ENCODE measurements at regions not wholly inside any gene's neighbourhood (a gene's known extent, or its start where the extent isn't known, plus 50 kb on each side); places are given as distances from the start of the nearest gene placed in this dataset.

DNA sequence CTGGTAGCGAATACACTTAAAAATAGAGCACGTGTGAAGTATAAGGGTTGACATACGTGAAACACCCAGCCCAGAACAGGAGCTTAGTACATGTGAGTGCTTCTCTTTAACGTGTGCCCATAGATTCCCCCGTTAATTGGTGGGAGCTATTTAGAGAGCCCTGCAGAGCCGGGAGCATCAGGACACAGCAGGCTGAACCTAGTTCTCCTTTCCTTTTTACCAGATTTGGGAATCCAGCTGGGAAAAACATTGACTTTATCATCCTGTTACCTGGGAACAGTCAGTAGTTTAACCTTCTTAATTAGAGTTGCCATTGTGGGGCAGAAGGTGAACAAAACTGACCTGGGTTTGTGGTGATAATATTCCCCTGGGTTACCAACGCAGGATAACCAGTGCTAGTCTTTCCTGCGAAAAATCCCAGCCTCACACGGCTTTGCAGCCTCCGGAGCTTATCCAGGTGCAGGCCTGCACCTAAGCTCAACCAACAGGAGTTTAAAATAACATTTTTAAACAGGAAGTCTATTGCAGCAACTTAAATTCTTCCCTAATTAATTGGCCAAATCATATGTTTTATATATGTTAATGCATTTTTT is 78.1 kb upstream of the SPTBN1 start:
- peaks cover 43% of the 10 kb centered on the region for H3K4me1 ChIP-seq
- H3K36me3 ChIP-seq: no peaks in the 10 kb centered on the region
- no peaks in the 10 kb centered on the region for H3K9me3 ChIP-seq (replicated peaks)
- DNase-seq: no peak
- TF ChIP-seq, protein P1, sequence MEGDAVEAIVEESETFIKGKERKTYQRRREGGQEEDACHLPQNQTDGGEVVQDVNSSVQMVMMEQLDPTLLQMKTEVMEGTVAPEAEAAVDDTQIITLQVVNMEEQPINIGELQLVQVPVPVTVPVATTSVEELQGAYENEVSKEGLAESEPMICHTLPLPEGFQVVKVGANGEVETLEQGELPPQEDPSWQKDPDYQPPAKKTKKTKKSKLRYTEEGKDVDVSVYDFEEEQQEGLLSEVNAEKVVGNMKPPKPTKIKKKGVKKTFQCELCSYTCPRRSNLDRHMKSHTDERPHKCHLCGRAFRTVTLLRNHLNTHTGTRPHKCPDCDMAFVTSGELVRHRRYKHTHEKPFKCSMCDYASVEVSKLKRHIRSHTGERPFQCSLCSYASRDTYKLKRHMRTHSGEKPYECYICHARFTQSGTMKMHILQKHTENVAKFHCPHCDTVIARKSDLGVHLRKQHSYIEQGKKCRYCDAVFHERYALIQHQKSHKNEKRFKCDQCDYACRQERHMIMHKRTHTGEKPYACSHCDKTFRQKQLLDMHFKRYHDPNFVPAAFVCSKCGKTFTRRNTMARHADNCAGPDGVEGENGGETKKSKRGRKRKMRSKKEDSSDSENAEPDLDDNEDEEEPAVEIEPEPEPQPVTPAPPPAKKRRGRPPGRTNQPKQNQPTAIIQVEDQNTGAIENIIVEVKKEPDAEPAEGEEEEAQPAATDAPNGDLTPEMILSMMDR (IDR thresholded peaks at IDR 0.05; ENCODE audit: borderline replicate concordance): no peak
- no peak overlapping the region for H3K27ac ChIP-seq (replicated peaks)
- intact Hi-C loops (cut with micrococcal nuclease): no loop called here
- H3K4me3 ChIP-seq: no peak overlapping the region
- no peaks in the 10 kb centered on the region for H3K27me3 ChIP-seq (ENCODE audit: low read depth)

DNA sequence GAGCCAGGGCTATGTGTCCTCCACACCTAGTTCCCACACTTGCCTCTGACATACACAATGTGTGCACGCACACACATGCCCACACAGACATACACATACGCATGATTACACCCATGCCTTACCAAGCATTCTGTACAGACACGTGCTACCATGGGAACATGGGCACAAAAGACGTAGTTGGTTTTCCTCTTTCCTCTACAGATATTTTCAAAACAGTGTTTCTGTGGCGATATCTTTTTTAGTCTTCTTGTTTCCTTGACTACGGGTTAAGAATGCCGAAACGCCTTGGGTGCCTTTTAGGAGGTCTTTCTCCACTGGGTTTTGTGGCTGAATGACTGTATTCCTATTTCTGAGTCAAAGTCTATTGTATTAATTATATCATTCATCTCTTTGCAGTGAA is 75.5 kb upstream of the SPTBN1 start:
- DNase-seq: no peak
- no peak overlapping the region for H3K4me3 ChIP-seq
- H3K9me3 ChIP-seq (replicated peaks): no peaks in the 10 kb centered on the region
- peaks cover 29% of the 10 kb centered on the region for H3K4me1 ChIP-seq
- TF ChIP-seq, protein P1 (IDR thresholded peaks at IDR 0.05; ENCODE audit: borderline replicate concordance): no peak
- no peaks in the 10 kb centered on the region for H3K27me3 ChIP-seq (ENCODE audit: low read depth)
- intact Hi-C loops (cut with micrococcal nuclease): no loop called here
- H3K27ac ChIP-seq (replicated peaks): peak overlapping the region; percentile 10
- H3K36me3 ChIP-seq: no peaks in the 10 kb centered on the region

DNA sequence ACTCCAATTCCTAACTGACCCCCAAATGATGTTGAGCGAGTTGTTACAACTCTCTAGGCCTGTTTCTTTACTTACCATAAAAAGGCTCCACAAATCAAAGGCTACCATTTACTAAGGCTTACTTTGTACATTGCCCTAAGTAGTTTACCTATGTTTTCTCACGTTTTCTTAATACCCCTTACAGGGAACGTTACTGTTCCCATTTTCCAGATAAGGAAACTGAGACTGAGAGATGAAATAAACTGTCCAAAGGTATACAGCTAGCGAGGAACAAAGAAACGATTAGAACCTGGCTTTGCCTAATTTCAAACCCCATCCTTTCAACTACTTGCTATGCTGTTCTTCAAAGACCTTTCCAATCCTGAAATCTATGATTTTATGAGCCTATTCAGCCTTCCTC is 74.8 kb upstream of the SPTBN1 start:
- DNase-seq: no peak
- H3K36me3 ChIP-seq: no peaks in the 10 kb centered on the region
- no peaks in the 10 kb centered on the region for H3K27me3 ChIP-seq (ENCODE audit: low read depth)
- peaks cover 35% of the 10 kb centered on the region for H3K4me1 ChIP-seq
- H3K27ac ChIP-seq (replicated peaks): peak overlapping the region; percentile 10
- H3K4me3 ChIP-seq: no peak overlapping the region
- intact Hi-C loops (cut with micrococcal nuclease): no loop called here
- no peaks in the 10 kb centered on the region for H3K9me3 ChIP-seq (replicated peaks)
- TF ChIP-seq, protein P1 (IDR thresholded peaks at IDR 0.05; ENCODE audit: borderline replicate concordance): no peak

DNA sequence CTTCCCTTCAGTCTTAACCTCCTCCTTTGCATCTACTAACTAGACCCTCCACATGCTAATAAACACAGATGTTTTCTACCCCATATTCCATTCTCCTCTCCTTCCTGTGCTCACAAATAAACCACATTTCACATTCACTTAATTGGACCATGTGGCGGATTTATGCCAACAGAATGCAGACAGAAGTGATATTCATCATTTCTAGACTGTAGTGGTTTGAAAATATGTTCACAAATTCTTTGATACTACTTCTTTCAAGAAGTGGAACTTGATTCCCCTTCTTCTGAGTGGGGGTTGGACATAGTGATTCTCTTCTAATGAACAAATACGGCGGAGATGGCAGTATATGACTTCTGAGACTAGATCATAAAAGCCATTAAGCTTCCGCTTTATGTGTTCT is 73.5 kb upstream of the SPTBN1 start:
- no peaks in the 10 kb centered on the region for H3K9me3 ChIP-seq (replicated peaks)
- intact Hi-C loops (cut with micrococcal nuclease): no loop called here
- TF ChIP-seq, protein P1 (IDR thresholded peaks at IDR 0.05; ENCODE audit: borderline replicate concordance): no peak

DNA sequence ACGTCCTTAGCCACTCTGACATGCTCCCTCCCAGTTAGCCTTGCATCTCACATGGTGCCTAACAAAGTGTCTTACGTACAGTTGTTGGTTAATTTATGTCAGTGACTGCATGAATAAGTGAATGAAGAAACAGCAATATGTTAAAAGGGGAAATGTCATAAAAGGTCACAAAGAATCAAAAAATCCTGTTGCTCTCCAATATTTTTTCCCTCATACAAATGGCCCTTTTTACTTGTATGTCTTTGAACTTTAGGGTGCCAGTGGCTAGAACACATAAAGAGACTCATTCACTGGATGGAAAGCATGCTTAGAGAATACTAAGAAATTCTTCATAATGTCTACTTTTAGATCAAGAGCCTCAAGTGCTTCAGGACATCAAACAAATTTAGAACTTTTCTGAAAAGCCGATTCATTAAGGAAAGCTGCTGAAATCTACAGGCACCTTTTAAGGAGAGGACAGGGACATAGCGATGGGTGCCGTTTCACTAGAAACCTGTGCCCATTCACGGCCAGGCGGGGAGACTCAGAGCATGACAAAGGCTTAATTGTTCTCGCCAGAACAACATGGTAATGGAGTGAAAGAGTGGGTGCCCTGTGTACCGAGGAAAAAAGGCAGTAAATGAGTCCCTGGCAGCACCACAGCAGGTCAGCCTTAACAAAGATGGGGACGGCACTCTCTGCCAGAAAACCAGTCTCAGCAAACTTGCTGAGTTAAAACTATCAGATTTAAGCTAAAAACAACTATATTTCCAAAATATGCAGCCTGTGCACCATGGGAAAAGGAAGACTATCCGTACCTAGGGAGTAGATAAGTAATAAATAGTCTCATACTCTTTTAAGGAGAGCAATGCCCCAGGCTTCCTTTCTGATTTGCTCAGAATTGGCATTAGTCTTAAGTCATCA is 71.6 kb upstream of the SPTBN1 start:
- Histone ChIP-seq H3K4me1 (peaks cover 44% of the 10 kb centered on the region), H3K27me3 (ENCODE audit: low read depth) (no peaks in the 10 kb centered on the region), H3K4me3 (no peak overlapping the region), H3K9me3 (replicated peaks) (no peaks in the 10 kb centered on the region), H3K27ac (replicated peaks) (peak overlapping the region; percentile 89), H3K36me3 (no peaks in the 10 kb centered on the region)
- no peak for DNase-seq
- intact Hi-C loops (cut with micrococcal nuclease): no loop called here
- TF ChIP-seq, protein P1 (IDR thresholded peaks at IDR 0.05; ENCODE audit: borderline replicate concordance): no peak

More for the DNA sequence above, 73.5 kb upstream of the SPTBN1 start:
- DNase-seq: no peak
- no peak overlapping the region for H3K27ac ChIP-seq (replicated peaks)
- H3K27me3 ChIP-seq (ENCODE audit: low read depth): no peaks in the 10 kb centered on the region
- peaks cover 43% of the 10 kb centered on the region for H3K4me1 ChIP-seq
- no peaks in the 10 kb centered on the region for H3K36me3 ChIP-seq
- no peak overlapping the region for H3K4me3 ChIP-seq
